NCI-H2081 treated with DMSO at 0.1 percent for 48 hours (cell line): ENCODE measurements at regions not wholly inside any gene's neighbourhood (a gene's known extent, or its start where the extent isn't known, plus 50 kb on each side); places are given as distances from the start of the nearest gene placed in this dataset.

ENCODE experiments used
- DNase-seq: peaks from one replicate; lab custom pipeline; 2025; lab: John Stamatoyannopoulos, UW

DNA sequence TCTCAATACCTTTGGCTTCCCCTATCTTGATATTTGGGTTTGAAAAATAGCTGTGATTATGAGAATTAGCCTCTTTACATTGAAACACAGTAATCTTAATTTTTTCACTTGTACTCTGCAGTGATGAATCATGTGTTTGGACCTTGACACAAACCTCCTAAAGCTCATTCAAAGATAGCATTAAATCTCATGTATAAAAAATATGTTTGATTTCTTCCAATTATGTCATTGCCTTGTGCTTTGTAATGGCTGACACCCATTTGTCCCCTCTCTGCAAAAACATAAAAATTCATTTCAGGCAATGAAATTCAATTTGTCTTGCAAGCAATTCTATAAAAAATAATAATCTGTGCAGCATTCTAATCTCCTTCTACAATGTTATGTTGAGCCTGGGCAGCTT, 422.4 kb upstream of the BOD1L1 start:
- DNase-seq: no peak

DNA sequence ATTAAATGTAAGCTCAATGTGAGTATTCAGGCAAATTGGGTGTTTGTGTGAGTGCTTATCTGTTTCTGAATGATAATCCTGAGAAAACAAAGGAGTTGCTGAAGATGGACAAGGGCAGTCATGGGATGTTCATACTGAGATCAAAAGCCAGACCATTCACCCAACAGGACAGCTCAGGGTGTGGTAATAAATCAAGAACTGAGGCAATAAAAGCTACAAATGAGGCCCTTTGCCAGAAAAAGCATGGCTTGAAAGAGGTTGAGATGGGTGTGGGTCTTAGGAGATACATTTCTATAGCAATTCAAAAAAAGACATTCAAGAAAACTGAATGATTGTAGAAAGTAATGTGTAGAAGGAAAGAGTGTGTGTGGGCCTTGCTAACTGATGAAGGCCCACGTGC, 425.8 kb upstream of the BOD1L1 start:
- no peak for DNase-seq

DNA sequence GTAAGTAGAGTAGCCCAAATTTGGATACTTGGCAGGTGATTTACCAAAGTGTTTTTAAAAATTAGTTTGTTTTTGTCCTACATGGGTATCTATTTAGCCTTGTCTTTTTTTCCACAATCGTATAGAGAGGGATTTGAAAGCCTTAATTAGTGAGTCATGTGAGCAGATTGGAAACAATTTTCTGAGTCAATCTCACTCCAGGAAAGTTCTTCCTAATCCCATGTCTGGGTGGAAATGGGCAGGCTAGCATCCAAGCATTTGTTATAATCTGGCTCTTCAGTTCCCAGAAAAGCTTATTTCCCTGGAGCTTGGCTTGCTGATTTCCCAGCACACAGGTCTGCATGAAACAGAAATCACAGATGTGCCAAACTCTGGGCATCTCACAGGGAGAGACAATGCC, 426.9 kb upstream of the BOD1L1 start:
- no peak for DNase-seq

DNA sequence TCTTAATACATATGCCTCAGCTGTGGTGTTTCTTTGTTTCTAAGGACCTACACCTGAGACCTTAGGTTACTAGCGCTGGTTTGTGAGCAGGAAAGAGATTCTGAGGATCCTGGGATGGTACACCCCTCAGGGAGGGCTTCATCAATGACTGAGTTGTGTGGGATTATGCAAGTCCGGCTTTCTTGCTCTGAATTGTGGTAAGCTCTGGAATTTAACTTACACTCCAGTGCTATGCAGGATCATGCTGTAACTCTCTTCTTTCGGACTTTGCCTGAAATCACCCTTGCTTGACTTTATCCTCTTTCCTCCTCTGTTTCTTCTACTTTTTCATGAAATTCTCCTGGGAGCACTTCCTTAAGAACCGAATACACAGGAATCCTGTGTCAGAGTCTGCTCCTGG, 431.5 kb upstream of the BOD1L1 start:
- DNase-seq: no peak

DNA sequence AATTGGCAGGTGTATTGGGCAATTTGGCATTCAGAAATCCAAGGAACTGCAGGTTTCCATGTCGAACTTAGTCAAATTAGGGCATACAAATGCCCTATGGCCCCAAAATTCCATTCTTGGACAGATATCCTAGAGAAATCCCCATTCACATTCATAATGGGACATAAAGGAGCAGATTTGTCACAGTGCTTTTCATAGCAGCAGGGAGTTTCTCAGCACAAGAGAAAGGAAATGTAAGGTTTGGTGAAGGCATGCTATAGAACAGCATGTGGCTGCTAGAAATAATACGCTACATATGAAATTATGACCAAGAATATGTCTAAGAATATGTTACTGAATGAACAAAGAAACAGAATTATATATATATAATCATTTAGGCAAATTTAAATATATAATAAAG, 437.5 kb upstream of the BOD1L1 start:
- no peak for DNase-seq

DNA sequence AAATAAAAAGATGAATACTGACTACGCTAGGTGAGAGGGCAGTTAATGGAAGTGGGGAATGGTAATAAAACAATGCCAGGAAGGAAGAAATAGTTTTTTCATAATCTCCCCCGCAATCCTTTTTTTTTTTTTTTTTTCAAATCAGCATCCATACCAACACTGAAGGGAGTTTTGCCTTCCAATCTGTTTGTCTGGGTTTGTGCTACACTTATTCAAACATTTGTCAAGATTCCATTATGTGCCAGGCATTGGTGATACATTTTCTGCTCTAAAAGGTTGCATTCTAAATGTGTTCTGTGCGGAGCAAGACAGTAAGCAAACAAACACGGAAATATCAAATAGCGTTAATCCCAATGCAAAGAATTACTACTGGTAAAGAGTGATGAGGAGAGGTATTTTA, 437.9 kb upstream of the BOD1L1 start:
- DNase-seq: no peak

DNA sequence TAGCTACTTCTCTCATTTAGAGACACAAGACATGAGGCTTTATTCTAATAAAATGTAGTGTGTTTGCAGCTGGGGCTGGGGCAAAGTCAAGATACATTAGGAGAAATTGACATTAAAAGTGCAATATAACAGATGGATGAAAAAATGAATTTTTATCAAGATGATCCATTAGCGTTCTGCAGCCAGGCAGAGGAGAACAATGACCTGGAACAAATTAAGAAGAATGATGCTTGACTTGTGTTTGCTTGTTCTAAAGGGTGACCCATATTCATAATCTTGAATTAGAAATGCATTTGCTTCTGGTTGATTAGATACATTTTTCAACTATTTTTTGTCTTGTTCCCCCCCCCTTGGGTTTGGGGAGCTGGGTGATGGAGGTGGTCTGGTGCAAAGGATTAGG, 439.5 kb upstream of the BOD1L1 start:
- DNase-seq: no peak

DNA sequence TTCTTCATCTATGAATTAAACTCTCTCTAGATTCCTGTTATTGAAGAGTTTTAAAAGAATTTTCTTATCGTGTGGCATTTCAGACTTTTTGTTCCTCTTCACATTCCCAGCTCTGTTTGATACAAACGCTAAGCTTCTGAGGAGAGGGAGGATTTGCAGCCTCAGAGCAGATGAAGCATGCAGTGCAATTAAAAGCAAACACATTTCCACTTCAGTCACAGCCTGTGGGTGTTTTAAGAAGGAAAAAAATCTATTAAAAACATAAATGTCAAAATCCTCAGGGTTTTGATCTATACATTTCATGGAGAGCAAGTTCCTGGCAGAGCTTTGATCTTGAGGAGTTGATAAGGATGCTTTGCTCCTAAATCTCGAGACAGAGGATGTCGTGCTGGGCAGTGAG, 442.4 kb upstream of the BOD1L1 start:
- DNase-seq: no peak

DNA sequence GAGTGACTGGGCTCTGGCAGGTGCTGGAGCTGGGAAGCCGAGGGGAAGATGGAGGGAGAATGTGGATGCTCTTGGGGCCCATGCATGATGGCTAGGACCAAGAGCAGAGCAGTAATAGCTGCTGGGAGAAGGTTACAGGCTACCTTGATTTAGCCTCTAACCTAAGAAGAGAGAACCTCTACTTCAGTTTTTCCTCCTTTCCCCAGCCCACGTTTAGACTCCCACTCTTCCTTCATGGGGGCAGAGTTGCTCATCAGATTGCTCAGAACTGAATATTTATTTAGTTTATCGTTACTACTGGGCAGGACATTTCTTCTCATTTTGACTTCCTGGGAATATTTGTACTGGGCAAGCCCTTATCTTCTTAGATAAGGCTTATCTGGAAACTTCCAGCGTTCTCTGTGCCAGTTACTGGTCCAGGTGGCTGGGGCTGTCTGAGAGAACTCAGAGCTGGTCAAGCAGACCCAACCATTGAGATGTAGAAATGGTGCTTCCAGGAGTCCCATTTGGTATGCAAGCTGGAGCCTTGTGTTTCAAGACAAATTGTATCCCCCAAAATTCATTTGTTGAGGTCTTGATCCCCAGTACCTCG, 442.9 kb upstream of the BOD1L1 start:
- no peak for DNase-seq

DNA sequence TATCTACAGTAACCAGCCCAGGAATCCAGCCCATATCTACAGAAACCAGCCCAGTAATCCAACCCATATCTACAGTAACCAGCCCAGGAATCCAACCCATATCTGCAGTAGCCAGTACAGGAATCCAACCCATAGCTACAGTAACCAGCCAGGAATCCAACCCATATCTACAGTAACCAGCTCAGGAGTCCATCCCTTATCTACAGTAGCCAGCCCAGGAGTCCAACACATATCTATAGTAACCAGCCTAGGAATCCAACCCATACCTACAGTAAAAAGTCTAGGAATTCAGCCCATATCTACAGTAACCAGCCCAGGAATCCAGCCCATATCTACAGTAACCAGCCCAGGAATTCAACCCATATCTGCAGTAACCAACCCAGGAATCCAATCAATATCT, 445.0 kb upstream of the BOD1L1 start:
- DNase-seq: no peak

DNA sequence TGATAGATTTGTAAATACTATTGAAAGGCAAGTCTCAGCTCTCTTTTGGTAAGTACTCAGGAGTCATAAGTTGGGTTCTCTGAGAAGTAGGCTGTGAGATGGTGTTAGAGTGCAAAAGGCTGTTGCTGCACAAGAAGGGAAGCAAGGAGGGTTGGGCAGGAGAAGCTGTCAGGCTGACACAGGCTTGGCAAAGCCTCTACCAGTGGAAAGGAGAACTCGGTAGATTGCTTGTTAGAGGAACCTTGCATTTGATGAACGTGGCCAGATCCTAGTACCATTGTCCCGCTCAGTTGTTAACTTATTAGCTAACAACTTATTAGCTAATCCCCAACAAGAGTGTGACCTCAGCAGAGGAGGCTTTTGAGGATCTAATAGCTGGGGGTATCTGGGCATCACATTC, 449.3 kb upstream of the BOD1L1 start:
- DNase-seq: no peak

DNA sequence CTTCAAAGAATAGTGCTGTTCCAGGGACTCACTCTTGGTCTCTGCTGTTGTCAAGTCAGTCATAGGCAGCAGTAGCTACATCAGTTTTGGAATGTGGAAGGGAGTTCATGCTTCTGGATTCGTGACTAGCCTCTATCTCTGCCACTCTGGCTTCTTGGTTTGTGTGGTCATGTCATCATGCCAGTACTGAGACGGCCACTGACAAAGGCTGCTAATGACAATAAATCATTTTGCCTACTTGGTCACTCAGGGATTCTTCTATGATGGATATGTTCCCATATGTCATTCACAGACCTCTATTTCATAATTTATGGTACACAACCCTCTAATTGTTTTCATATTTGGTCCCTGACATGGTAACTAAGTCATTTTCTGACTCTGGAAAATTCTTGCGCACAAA, 450.8 kb upstream of the BOD1L1 start:
- DNase-seq: no peak

DNA sequence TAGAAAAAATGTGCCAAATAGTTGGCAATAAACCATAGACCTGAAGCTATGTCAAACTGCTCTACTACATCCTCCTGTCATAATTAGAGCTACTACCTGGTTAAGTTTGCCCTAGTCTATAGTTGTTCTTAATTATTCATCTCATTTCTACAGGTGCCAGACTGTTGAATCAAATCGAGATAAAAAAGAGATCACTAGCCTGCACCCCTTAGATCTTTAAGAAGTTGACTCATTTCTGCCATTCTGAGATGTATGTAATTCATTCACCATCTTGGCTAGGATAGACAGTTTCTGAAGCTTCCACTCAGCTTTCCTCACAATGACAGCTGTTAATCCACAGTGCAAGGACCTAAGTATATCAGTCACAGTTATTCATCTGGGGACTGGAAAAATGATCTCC, 452.1 kb upstream of the BOD1L1 start:
- DNase-seq: no peak

DNA sequence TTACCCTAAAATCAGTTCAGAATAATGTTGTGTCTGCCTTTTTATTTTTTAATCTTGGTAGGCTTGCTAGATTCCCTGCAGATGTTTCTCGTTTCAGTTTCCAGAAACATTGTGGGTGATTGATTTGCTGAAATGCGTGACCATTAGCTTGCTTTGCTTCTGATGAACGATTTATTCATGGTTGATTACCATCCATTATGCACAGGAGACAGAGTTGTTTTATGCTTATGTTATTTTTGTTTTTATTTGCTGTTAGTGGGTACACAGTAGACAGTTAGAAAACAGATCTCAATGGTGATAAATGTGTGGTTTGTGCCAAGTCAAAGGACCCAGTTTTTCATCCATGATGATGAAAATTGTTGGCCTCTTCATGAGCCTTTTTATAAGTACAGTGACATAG, 455.6 kb upstream of the BOD1L1 start:
- no peak for DNase-seq

DNA sequence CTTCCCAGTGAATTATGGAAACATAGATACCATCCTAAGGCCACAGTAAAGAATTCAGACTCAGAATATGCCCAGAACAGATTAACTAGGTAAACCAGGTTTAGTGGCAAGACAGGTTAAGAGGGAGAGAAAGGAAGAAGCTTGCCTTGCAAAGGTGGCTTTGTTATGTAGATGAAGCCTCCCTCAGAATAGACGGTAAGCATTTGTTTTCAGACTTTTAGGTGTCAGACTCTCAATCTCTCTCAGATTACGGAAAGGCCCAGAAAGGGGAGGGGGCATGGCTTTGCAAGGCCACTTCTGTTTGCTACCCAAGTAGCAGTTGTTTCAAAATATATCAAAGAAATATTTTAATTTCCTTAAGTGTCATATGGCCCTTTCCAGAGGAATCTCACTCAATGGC, 457.1 kb upstream of the BOD1L1 start:
- no peak for DNase-seq

DNA sequence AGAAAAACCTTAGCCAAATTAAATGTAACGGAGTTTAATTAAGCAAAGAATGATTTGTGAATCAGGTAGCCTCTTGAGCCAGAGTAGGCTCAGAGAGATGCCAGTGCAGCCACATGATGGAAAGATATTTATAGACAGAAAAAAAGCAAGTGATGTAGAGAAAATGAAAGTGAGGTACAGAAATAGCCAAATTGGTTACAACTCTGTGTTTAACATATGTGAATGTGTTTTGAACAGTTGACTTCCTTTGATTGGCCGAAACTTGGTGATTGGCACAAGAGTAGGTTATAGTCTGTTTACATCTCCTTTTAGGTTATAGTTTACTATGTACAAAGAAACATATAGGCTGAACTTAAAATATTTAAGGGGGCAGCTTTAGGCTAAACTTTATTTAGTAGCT, 459.9 kb upstream of the BOD1L1 start:
- DNase-seq: no peak

DNA sequence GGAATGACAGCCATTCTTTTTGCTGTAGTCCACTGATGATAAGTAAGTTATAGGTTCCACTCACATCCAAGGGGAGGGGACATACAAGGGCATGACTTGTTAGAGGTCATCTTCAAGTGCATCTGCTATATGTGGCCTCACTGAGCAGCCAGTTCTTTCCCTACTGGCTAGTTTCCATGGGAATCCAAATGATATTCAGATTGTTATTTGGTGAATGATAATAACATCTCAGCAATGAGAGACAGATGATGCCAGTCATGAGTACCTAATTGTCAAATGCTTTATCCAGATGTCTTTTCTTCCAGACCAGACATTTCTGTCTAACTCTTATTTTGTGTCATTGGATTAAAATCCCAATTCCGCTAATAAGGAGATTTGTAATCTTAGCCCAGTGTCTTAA, 460.4 kb upstream of the BOD1L1 start:
- DNase-seq: no peak

DNA sequence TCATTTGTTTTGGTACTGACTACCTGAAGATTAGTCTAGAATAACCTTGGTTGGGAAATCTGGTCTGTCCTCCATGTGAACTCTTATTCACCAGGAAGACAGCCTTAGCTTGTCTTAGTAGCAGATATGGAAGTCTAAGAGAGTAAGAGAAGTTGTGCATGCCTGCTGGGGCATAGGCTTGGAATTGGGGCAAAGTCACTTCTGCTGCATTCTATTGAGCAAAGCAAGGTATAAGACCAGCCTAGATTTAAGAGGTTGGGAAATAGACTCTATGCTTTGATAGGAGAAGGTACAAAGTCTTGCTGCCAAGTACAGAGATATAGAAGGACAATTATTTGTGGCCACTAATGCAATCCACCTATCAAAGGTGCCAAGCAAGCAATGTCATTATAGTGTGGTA, 464.0 kb upstream of the BOD1L1 start:
- no peak for DNase-seq

DNA sequence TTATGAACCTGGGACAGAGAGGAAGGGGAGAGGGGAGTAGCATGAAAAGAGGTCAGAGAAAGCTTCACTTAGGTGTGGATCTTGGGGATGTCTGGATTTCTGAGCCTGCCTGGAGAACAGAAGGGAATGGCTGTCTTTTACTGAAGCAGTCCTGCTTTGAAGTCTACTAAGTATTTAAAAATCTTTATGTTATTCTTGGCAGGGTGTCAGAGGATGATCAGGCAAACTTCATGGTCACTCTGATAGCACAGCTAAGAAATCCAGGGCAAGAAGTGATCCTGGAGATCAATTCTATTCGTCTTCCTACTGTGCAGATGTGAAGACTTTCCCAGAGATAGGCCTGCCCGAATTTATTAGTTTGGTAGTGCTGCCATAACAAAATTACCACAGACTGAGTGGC, 464.4 kb upstream of the BOD1L1 start:
- DNase-seq: no peak

DNA sequence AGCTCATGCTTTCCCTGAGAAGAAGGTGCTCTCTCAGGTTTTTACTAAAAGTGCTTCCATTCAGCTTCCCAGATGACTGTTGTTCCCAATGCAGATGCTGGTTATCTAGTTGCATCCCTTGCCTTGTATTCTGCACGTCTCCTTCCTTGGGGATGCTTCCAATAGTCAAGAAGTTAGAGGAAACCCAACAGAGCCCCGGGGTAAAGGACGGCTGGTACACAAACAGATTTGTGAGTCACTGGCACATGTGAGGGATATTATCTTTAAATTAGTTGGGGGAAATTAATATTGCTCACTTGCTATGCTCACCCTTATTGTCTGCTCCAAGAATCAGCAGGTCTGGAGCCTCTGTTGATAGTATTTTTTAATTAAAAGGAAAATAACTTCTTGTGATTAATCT, 465.2 kb upstream of the BOD1L1 start:
- no peak for DNase-seq

DNA sequence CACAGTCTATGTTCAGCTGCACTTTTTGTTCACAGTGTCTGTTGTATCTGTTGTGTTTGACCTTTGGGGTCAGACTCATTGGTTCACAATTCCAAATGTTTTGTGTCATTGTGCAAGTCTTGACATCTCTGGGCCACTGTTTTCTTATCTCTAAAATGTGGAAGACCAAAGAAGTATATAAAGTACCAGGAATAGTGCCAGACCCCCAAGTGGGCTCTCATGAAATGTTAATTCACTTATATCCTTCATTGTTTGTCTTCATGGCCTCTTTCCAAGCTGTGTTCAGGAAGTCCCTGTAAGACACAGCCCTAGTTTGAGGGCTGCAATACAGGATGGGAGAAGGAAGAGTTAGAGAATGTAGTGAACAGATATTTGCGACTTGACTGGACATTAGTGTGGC, 468.3 kb upstream of the BOD1L1 start:
- DNase-seq: no peak

DNA sequence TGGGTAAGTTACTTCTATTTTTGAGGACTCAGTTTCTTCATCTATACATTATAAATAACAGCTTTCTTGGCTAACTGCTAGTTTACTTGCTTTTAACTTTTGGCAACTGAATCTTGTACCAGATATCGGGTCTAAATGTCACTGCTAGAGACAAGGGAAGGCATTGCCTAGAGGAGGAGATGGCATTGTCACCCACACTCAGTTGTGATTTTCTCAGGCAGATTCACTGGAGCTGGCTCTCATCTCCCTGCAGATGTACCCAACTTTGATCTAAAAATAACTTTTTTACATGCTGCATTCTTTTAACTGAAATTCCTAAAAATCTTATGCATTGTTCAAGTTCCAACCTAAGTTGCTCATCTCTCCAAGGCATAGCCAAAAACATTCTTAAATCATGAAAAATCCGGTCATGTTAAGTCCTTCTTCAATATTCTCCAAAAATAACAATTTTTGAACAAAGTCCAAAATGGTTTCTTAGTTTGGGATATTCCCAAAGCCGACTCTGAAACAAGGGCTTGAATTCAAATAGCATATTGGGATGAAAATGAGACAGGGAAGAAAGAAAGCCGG, 469.0 kb upstream of the BOD1L1 start:
- DNase-seq: no peak

DNA sequence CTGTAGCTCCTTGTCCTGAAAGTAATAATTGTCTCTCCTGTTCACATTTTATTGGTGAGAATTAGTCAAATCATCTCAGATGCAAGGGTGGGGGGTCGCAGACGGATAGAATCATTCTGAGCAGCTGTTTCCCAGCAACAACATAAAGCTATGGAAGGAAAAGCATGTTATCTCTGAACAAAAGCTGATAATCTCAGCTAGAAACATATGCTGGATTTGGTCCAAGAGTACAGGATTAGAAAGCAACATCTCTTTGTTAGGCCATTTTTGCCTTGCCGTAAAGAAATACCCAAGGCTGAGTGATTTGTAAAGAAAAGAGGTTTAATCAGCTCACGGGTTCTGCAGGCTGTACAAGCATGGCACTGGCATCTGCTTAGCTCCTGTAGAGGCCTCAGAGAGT, 472.8 kb upstream of the BOD1L1 start:
- DNase-seq: no peak

DNA sequence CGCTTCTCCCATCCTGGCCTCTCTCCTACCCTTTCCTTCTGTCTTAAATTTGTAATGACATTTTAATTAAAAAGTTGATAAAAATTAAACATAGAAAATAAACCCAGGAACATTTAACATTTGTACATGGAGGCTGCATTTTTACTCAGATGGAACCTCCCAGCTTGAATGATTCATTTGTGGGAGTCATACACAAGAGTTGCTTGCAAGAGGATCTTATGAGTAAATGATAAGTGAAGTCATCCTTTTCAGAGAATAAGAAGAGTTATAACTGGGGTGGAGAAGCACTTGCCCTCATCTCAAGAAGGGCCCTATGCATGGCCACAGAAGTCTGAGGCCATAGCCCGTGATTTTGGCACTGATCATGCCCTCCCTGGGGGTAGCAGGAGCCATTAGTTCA, 482.9 kb upstream of the BOD1L1 start:
- DNase-seq: no peak

DNA sequence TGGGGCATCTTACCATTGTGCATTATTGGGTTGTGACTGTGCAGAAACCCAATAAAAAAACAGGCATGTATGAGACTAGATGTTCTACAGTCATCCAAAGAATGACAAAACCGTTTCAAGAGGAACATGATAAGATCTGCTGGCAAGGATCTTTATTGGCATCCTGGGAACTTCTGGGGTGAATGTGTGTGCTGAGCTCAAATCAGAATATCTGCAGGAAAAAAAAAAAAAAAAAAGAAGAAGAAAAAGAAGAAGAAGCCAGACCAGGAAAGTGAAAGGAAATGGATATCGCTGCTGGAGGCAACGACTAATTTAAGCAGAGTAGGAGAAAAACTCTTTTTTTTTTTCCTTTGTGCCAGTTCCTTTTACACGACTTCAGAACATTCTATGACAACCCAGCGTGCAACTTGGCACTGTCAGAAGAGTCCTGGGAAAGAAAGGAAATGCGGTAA, 484.2 kb upstream of the BOD1L1 start:
- DNase-seq: no peak
